OCI-LY7 (cell line): ENCODE measurements at regions not wholly inside any gene's neighbourhood (a gene's known extent, or its start where the extent isn't known, plus 50 kb on each side); places are given as distances from the start of the nearest gene placed in this dataset.

ENCODE experiments used
- EZH2phosphoT487 ChIP-seq: fragments of 200-600 bp; sonication (generic); IDR thresholded peaks from 2 replicates; pipeline ENCODE4 v1.6.1; 2018; ENCODE audit warnings: low read depth, borderline replicate concordance, mild to moderate bottlenecking, mixed run types, antibody characterized with exemption, low read length, moderate library complexity, mixed read lengths
- TF ChIP-seq, protein P1 (sequence below): fragments of 200-600 bp; sonication (generic); conservative IDR thresholded peaks from 2 replicates; pipeline ENCODE4 v1.5.1; 2014; ENCODE audit warnings: mild to moderate bottlenecking, antibody characterized with exemption, low read length, moderate library complexity, mixed read lengths

DNA sequence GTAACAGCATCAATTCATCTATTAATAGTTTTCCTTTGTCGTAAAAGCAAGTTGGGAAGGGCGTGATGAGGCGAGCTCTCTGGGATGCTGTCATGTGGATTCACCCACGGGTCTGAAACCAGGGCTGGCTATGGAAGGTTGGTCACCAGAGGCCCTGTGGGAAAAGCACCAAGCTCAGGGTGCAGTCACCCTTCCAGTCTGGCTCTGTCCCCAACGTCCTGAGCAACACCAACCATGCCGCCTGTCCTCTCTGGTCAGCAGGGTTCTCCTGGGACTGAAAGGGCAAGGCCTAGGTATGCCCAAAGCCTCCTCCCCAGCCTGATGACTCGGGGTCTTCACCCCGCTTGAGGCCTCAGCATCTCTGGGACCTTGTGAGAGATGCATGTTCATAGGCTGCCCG, 97.2 kb upstream of the MSX1 start:
- TF ChIP-seq, protein P1, sequence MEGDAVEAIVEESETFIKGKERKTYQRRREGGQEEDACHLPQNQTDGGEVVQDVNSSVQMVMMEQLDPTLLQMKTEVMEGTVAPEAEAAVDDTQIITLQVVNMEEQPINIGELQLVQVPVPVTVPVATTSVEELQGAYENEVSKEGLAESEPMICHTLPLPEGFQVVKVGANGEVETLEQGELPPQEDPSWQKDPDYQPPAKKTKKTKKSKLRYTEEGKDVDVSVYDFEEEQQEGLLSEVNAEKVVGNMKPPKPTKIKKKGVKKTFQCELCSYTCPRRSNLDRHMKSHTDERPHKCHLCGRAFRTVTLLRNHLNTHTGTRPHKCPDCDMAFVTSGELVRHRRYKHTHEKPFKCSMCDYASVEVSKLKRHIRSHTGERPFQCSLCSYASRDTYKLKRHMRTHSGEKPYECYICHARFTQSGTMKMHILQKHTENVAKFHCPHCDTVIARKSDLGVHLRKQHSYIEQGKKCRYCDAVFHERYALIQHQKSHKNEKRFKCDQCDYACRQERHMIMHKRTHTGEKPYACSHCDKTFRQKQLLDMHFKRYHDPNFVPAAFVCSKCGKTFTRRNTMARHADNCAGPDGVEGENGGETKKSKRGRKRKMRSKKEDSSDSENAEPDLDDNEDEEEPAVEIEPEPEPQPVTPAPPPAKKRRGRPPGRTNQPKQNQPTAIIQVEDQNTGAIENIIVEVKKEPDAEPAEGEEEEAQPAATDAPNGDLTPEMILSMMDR, result no peak
- TF ChIP-seq EZH2phosphoT487, result no peak
